IMR-90 (cell line): ENCODE measurements at regions not wholly inside any gene's neighbourhood (a gene's known extent, or its start where the extent isn't known, plus 50 kb on each side); places are given as distances from the start of the nearest gene placed in this dataset.

Source experiments
- ATAC-seq: fragments of 200-7000 bp; cut with Tn5 transposase; 2 replicates; pipeline ENCODE4 v1.9.1; 2020; ENCODE audit warnings: low read depth, mild to moderate bottlenecking, moderate library complexity
- BruUV-seq: library from RNA; stranded (reverse); fragments of 400-500 nt; replicated peaks from 2 replicates; lab custom pipeline; 2021; lab: Mats Ljungman, UMichigan
- CTCF ChIA-PET: fragments of 300-600 bp; formaldehyde crosslinking; extraction: SDS; loops from one replicate; lab custom pipeline; 2021; ENCODE audit warnings: antibody characterized with exemption; lab: Yijun Ruan, JAX
- POLR2A ChIA-PET: fragments of 300-600 bp; sonication (Branson Sonifier 250); formaldehyde crosslinking; loops from one replicate; lab custom pipeline; 2022; ENCODE audit warnings: antibody characterized with exemption; ENCODE audit not compliant: unreplicated experiment; lab: Charles Lee
- DNase-seq: peaks from one replicate; pipeline ENCODE4 v3.0.0; 2013
- H2AFZ ChIP-seq: replicated peaks from 2 replicates; pipeline ENCODE3; 2013; ENCODE audit warnings: low read length, mild to moderate bottlenecking; ENCODE audit not compliant: poor library complexity
- H2AK5ac ChIP-seq: 2 replicates; pipeline ENCODE4 v1.6.1; 2013; ENCODE audit warnings: low read depth, low read length, inconsistent platforms
- H2AK9ac ChIP-seq: replicated peaks from 2 replicates; pipeline ENCODE3; 2013; ENCODE audit warnings: mild to moderate bottlenecking, low read depth, low read length, moderate library complexity; ENCODE audit not compliant: poor library complexity
- H2BK120ac ChIP-seq: 2 replicates; pipeline ENCODE4 v1.6.1; 2013; ENCODE audit warnings: low read depth, low read length, inconsistent platforms
- H2BK15ac ChIP-seq: 3 replicates; pipeline ENCODE4 v1.6.1; 2013; ENCODE audit warnings: low read depth, low read length, inconsistent platforms
- H2BK20ac ChIP-seq: 2 replicates; pipeline ENCODE4 v1.6.1; 2013; ENCODE audit warnings: low read depth, mild to moderate bottlenecking, inconsistent platforms, low read length, moderate library complexity
- H2BK5ac ChIP-seq: 2 replicates; pipeline ENCODE4 v1.6.1; 2013; ENCODE audit warnings: mild to moderate bottlenecking, low read depth, low read length, inconsistent platforms; ENCODE audit not compliant: poor library complexity, severe bottlenecking
- H3K14ac ChIP-seq: replicated peaks from 2 replicates; pipeline ENCODE4 v1.6.1; 2013; ENCODE audit warnings: low read depth, low read length, inconsistent platforms
- H3K18ac ChIP-seq: 2 replicates; pipeline ENCODE4 v1.6.1; 2013; ENCODE audit warnings: low read depth, low read length, control low read depth
- H3K23ac ChIP-seq: 2 replicates; pipeline ENCODE4 v1.6.1; 2013; ENCODE audit warnings: low read depth, low read length, inconsistent platforms
- H3K27ac ChIP-seq: 2 replicates; pipeline ENCODE4 v1.5.1; 2013; ENCODE audit warnings: mild to moderate bottlenecking, control low read depth, low read length; ENCODE audit not compliant: insufficient read depth
- H3K27me3 ChIP-seq: 2 replicates; pipeline ENCODE4 v1.6.1; 2013; ENCODE audit warnings: low read length; ENCODE audit not compliant: control insufficient read depth, insufficient read depth
- H3K36me3 ChIP-seq: 2 replicates; pipeline ENCODE4 v1.6.1; 2013; ENCODE audit warnings: low read length, mixed read lengths; ENCODE audit not compliant: control insufficient read depth, insufficient read depth
- H3K4ac ChIP-seq: 2 replicates; pipeline ENCODE4 v1.6.1; 2013; ENCODE audit warnings: low read depth, low read length, inconsistent platforms
- H3K4me1 ChIP-seq: 2 replicates; pipeline ENCODE4 v1.6.1; 2013; ENCODE audit warnings: low read length, mixed read lengths; ENCODE audit not compliant: control insufficient read depth, insufficient read depth
- H3K4me2 ChIP-seq: 2 replicates; pipeline ENCODE4 v1.6.1; 2013; ENCODE audit warnings: low read depth, mild to moderate bottlenecking, control low read depth, low read length, moderate library complexity
- H3K4me3 ChIP-seq: 2 replicates; pipeline ENCODE4 v1.5.1; 2013; ENCODE audit warnings: low read depth, mild to moderate bottlenecking, control low read depth, low read length, moderate library complexity; ENCODE audit not compliant: insufficient read depth
- H3K56ac ChIP-seq: 2 replicates; pipeline ENCODE4 v1.6.1; 2013; ENCODE audit warnings: low read length, inconsistent platforms; ENCODE audit not compliant: insufficient read depth; ENCODE audit errors: extremely low read depth
- H3K79me1 ChIP-seq, 2 experiments: 2 replicates each; pipeline ENCODE4 v1.6.1; 2013; ENCODE audit warnings: low read length in 2 of 2, inconsistent platforms in 1 of 2, low read depth in 1 of 2
- H3K9ac ChIP-seq: 2 replicates; pipeline ENCODE4 v1.6.1; 2013; ENCODE audit warnings: low read depth, low read length, control low read depth
- H3K9me1 ChIP-seq: 2 replicates; pipeline ENCODE4 v1.6.1; 2013; ENCODE audit warnings: low read length, inconsistent platforms; ENCODE audit not compliant: insufficient read depth
- H3K9me3 ChIP-seq: 2 replicates; pipeline ENCODE4 v1.6.1; 2013; ENCODE audit warnings: low read length; ENCODE audit not compliant: control insufficient read depth, insufficient read depth
- H4K20me1 ChIP-seq: 2 replicates; pipeline ENCODE4 v1.6.1; 2013; ENCODE audit warnings: low read length, inconsistent platforms; ENCODE audit not compliant: insufficient read depth
- H4K5ac ChIP-seq: 2 replicates; pipeline ENCODE4 v1.6.1; 2013; ENCODE audit warnings: mild to moderate bottlenecking, low read depth, low read length, control low read depth
- H4K8ac ChIP-seq, 2 experiments: 2 replicates each; pipeline ENCODE4 v1.6.1; 2013; ENCODE audit warnings: low read depth in 2 of 2, low read length in 2 of 2, control low read depth in 1 of 2, inconsistent platforms in 1 of 2
- H4K91ac ChIP-seq: 2 replicates; pipeline ENCODE4 v1.6.1; 2013; ENCODE audit warnings: low read depth, low read length, inconsistent platforms; ENCODE audit not compliant: insufficient read depth
- RFX5 ChIP-seq: IDR thresholded peaks from 2 replicates; pipeline ENCODE4 v1.8.0; 2012; ENCODE audit warnings: low read depth, mild to moderate bottlenecking, low read length, moderate library complexity
- WGBS, 2 experiments: methylation state at CpG; one replicate each; pipeline versions ENCODE4 v1.1.5 to v1.1.7; 2013; ENCODE audit warnings: missing lambda C conversion rate in 2 of 2; ENCODE audit not compliant: insufficient read length in 1 of 2; ENCODE audit errors: extremely low coverage in 2 of 2; 5-methylcytosine and 5-hydroxymethylcytosine counted together
- dilution Hi-C: fragments of 300-500 bp; cut with HindIII; formaldehyde crosslinking; loops from one replicate; pipeline ENCODE4 v1.14.3; 2018; ENCODE audit warnings: low sequenced_read_pairs; ENCODE audit not compliant: unreplicated experiment
- in situ Hi-C: fragments of 300-500 bp; cut with MboI; formaldehyde crosslinking; loops from 3 replicates; pipeline ENCODE4 v1.14.3; 2019; ENCODE audit warnings: low sequenced_read_pairs, inconsistent platforms, mixed read lengths
- intact Hi-C: fragments of 100-400 bp; cut with micrococcal nuclease; formaldehyde crosslinking; loops from 2 replicates; pipeline ENCODE4 v1.10.0; 2022

- dilution Hi-C loops (no loop called here), intact Hi-C loops (no loop called here), in situ Hi-C loops (no loop called here)
- Histone ChIP-seq H2BK15ac (no peak overlapping the region), H3K27ac (no peak overlapping the region), H3K4me2 (no peak overlapping the region), H4K91ac (no peak overlapping the region), H3K9me3 (no peaks in the 10 kb centered on the region), H2BK20ac (no peak overlapping the region), H3K27me3 (peaks cover 6% of the 10 kb centered on the region), H3K56ac (no peak overlapping the region), H3K14ac (no peak overlapping the region), H3K9me1 (no peaks in the 10 kb centered on the region), H2AK9ac (no peak overlapping the region), H3K4me3 (no peak overlapping the region), H3K36me3 (no peaks in the 10 kb centered on the region), H3K4me1 (no peaks in the 10 kb centered on the region), H3K4ac (no peak overlapping the region), H2AK5ac (no peak overlapping the region), H3K79me1 (no peaks in the 10 kb centered on the region), H3K9ac (no peak overlapping the region), H3K18ac (no peak overlapping the region), H4K20me1 (no peaks in the 10 kb centered on the region), H2BK5ac (no peak overlapping the region), H4K8ac (no peak overlapping the region), H2AFZ (no peak overlapping the region), H4K5ac (no peak overlapping the region), H2BK120ac (no peak overlapping the region), H3K23ac (no peak overlapping the region)
- ATAC-seq (no peak), DNase-seq (no peak)
- 83% methylated on average over 5 of the region's 7 CpGs; no CpG with 5 or more reads in 1 of the 2 experiments for WGBS, 2 experiments
- CTCF ChIA-PET: no interaction called here
- POLR2A ChIA-PET: no interaction called here
- no peak for TF ChIP-seq RFX5
- no TSS peak for BruUV-seq
Observed at GRCh38 chr14:34129927-34130552, 179.2 kb upstream of the EGLN3 start.
